Transverse colon (tissue), 4 donors: ENCODE measurements at regions not wholly inside any gene's neighbourhood (a gene's known extent, or its start where the extent isn't known, plus 50 kb on each side); places are given as distances from the start of the nearest gene placed in this dataset.

Source experiments
- DNase-seq: peaks from one replicate; pipeline ENCODE4 v3.0.0-alpha.2; 2019
- H3K27ac ChIP-seq, 4 donors: fragments of 200-600 bp; sonication (generic); 2 replicates each; pipeline ENCODE4 v1.5.1; 2016 to 2018; ENCODE audit warnings: inconsistent platforms in 4 of 4
- H3K27me3 ChIP-seq: fragments of 200-600 bp; sonication (generic); 2 replicates; pipeline ENCODE4 v1.5.1; 2017; ENCODE audit warnings: inconsistent platforms
- H3K36me3 ChIP-seq, 4 donors: fragments of 200-600 bp; sonication (generic); 2 replicates each; pipeline ENCODE4 v1.5.1; 2017 to 2019; ENCODE audit warnings: inconsistent platforms in 4 of 4
- H3K4me1 ChIP-seq, 4 donors: fragments of 200-600 bp; sonication (generic); 2 replicates each; pipeline ENCODE4 v1.5.1; 2017 to 2020; ENCODE audit warnings: inconsistent platforms in 4 of 4
- H3K4me3 ChIP-seq, 4 donors: fragments of 200-600 bp; sonication (generic); 1 replicate in 1 of 4; 2 replicates in 3 of 4; pipeline versions ENCODE4 v1.5.1 to v1.6.1; 2017 to 2019; ENCODE audit warnings: inconsistent platforms in 4 of 4
- H3K9me3 ChIP-seq, 2 donors: fragments of 200-600 bp; sonication (generic); 2 replicates each; pipeline ENCODE4 v1.5.1; 2017 to 2019; ENCODE audit warnings: inconsistent platforms in 2 of 2
- CTCF ChIP-seq, 5 experiments: fragments of 200-600 bp in 3 of 5; fragments of 450-650 bp in 2 of 5; sonication (generic) in 3 of 5; IDR thresholded peaks; 1 replicate in 2 of 5; 2 replicates in 3 of 5; pipeline ENCODE4 v1.5.1; 2016 to 2017; ENCODE audit warnings: antibody characterized with exemption in 5 of 5, inconsistent platforms in 3 of 5, mild to moderate bottlenecking in 2 of 5, moderate library complexity in 1 of 5
- EP300 ChIP-seq: sonication (generic); formaldehyde crosslinking; IDR thresholded peaks from one replicate; pipeline ENCODE4 v1.6.1; 2017; ENCODE audit warnings: antibody characterized with exemption, low read depth
- POLR2A ChIP-seq: fragments of 450-650 bp; IDR thresholded peaks from one replicate; pipeline ENCODE4 v1.6.1; 2016; ENCODE audit warnings: antibody characterized with exemption, mild to moderate bottlenecking, moderate library complexity
- POLR2AphosphoS5 ChIP-seq, 3 donors: sonication (generic); formaldehyde crosslinking; IDR thresholded peaks; one replicate each; pipeline ENCODE4 v1.6.1; 2016; ENCODE audit warnings: antibody characterized with exemption in 3 of 3
- whole genome bisulfite sequencing, 2 donors: methylation state at CpG; one replicate each; pipeline ENCODE4 v1.1.5; 2018; ENCODE audit warnings: low coverage in 1 of 2; 5-methylcytosine and 5-hydroxymethylcytosine counted together
- in situ Hi-C, 4 donors: fragments of 200-750 bp; cut with MboI; loops; one replicate each; pipeline versions ENCODE4 v1.15.0 to v1.15.1; 2017; ENCODE audit warnings: low sequenced_read_pairs in 3 of 4, low pct_ligation_motif_present in 1 of 4, low pct_unique_long_range_greater_than_20kb in 1 of 4
- intact Hi-C: fragments of 100-400 bp; cut with DNase I; formaldehyde crosslinking; loops from one replicate; pipeline ENCODE4 v1.15.1; 2023; ENCODE audit warnings: low total_unique reads

- Histone ChIP-seq H3K9me3 (no peaks in the 10 kb centered on the region), H3K4me1 (no peaks in the 10 kb centered on the region), H3K27me3 (no peaks in the 10 kb centered on the region), H3K4me3 (no peak overlapping the region), H3K27ac (no peak overlapping the region), H3K36me3 (no peaks in the 10 kb centered on the region)
- no peak for TF ChIP-seq EP300
- no peak for TF ChIP-seq POLR2AphosphoS5 (IDR thresholded peaks at IDR 0.05)
- TF ChIP-seq POLR2A, result no peak
- no peak for TF ChIP-seq CTCF (IDR thresholded peaks at IDR 0.05)
- no peak for DNase-seq
- 83 to 88% methylated on average over 1 to 4 of the region's 4 CpGs for WGBS, 2 donors
- in situ Hi-C loops (no loop called here), intact Hi-C loops (no loop called here)
Measured at GRCh38 chr12:127300075-127300474, 966.9 kb upstream of the TMEM132C start.

- Histone ChIP-seq H3K27ac (no peak overlapping the region), H3K9me3 (no peaks in the 10 kb centered on the region), H3K4me3 (no peak overlapping the region), H3K27me3 (no peaks in the 10 kb centered on the region), H3K4me1 (no peaks in the 10 kb centered on the region), H3K36me3 (no peaks in the 10 kb centered on the region)
- WGBS, 2 donors, result 31 to 58% methylated on average over 3 of the region's 3 CpGs
- no peak for DNase-seq
- TF ChIP-seq CTCF (IDR thresholded peaks at IDR 0.05), result no peak
- TF ChIP-seq POLR2AphosphoS5 (IDR thresholded peaks at IDR 0.05), result no peak
- TF ChIP-seq EP300, result no peak
- TF ChIP-seq POLR2A, result no peak
- intact Hi-C loops, result no loop called here
- in situ Hi-C loops, result no loop called here
Measured at GRCh38 chr12:127300753-127301152, 966.2 kb upstream of the TMEM132C start.

GRCh38 chr12:127301876-127302275 is 965.1 kb upstream of the TMEM132C start:
- intact Hi-C loops (no loop called here), in situ Hi-C loops (no loop called here)
- Histone ChIP-seq H3K27me3 (no peaks in the 10 kb centered on the region), H3K4me1 (no peaks in the 10 kb centered on the region), H3K27ac (no peak overlapping the region), H3K9me3 (no peaks in the 10 kb centered on the region), H3K36me3 (no peaks in the 10 kb centered on the region), H3K4me3 (no peak overlapping the region)
- TF ChIP-seq EP300 (no peak), POLR2AphosphoS5 (IDR thresholded peaks at IDR 0.05) (no peak), CTCF (IDR thresholded peaks at IDR 0.05) (no peak), POLR2A (no peak)
- DNase-seq, result no peak
- 63 to 64% methylated on average over 1 of the region's 1 CpG for WGBS, 2 donors

- intact Hi-C loops (no loop called here), in situ Hi-C loops (no loop called here)
- DNase-seq, result no peak
- H3K9me3 ChIP-seq, result no peaks in the 10 kb centered on the region
- no peak overlapping the region for H3K4me3 ChIP-seq
- no peaks in the 10 kb centered on the region for H3K27me3 ChIP-seq
- 87 to 95% methylated on average over 3 to 8 of the region's 8 CpGs for WGBS, 2 donors
- no peaks in the 10 kb centered on the region for H3K36me3 ChIP-seq
- no peak overlapping the region for H3K27ac ChIP-seq
- TF ChIP-seq POLR2AphosphoS5 (IDR thresholded peaks at IDR 0.05), result no peak
- TF ChIP-seq EP300, result no peak
- no peak for TF ChIP-seq POLR2A
- no peak for TF ChIP-seq CTCF (IDR thresholded peaks at IDR 0.05)
- H3K4me1 ChIP-seq, result no peaks in the 10 kb centered on the region
Measured at GRCh38 chr12:127304751-127305725, 961.9 kb upstream of the TMEM132C start.
